Heart right ventricle (tissue), 16 donors: ENCODE measurements at regions not wholly inside any gene's neighbourhood (a gene's known extent, or its start where the extent isn't known, plus 50 kb on each side); places are given as distances from the start of the nearest gene placed in this dataset.

Experiments
- ATAC-seq, 8 donors: fragments of 200-7000 bp; cut with Tn5 transposase; one replicate each; pipeline ENCODE4 v1.9.1; 2020; ENCODE audit warnings: mild to moderate bottlenecking in 8 of 8, moderate library complexity in 8 of 8, moderate number of reproducible peaks in 1 of 8
- DNase-seq, 2 donors: peaks; one replicate each; pipeline ENCODE4 v3.0.0-alpha.2; 2020
- H3K27ac ChIP-seq, 10 donors: fragments of 200-600 bp; sonication (generic) in 2 of 10; one replicate each; pipeline versions ENCODE4 v1.5.0 to v1.8.0; 2020 to 2022; ENCODE audit warnings: mild to moderate bottlenecking in 3 of 10
- H3K27me3 ChIP-seq, 7 donors: fragments of 200-600 bp; one replicate each; pipeline ENCODE4 v1.8.0; 2021 to 2022; ENCODE audit warnings: mild to moderate bottlenecking in 2 of 7
- H3K36me3 ChIP-seq, 9 donors: fragments of 200-600 bp; sonication (generic) in 1 of 9; one replicate each; pipeline versions ENCODE4 v1.5.0 to v1.8.0; 2020 to 2022; ENCODE audit warnings: mild to moderate bottlenecking in 2 of 9
- H3K4me1 ChIP-seq, 9 donors: fragments of 200-600 bp; sonication (generic) in 1 of 9; one replicate each; pipeline versions ENCODE4 v1.5.0 to v1.8.0; 2020 to 2022; ENCODE audit warnings: mild to moderate bottlenecking in 4 of 9
- H3K4me3 ChIP-seq, 10 donors: fragments of 200-600 bp; sonication (generic) in 2 of 10; one replicate each; pipeline versions ENCODE4 v1.5.0 to v1.8.0; 2020 to 2022; ENCODE audit warnings: mild to moderate bottlenecking in 7 of 10, moderate library complexity in 2 of 10
- H3K9me3 ChIP-seq, 11 donors: fragments of 200-600 bp in 10 of 11; sonication (generic) in 2 of 11; one replicate each; pipeline versions ENCODE4 v1.5.0 to v1.8.0; 2013 to 2022; ENCODE audit warnings: mild to moderate bottlenecking in 2 of 11, control low read depth in 1 of 11, moderate library complexity in 1 of 11
- CTCF ChIP-seq, 9 donors: fragments of 200-600 bp; sonication (generic) in 2 of 9; IDR thresholded peaks; one replicate each; pipeline versions ENCODE4 v1.5.0 to v1.8.0; 2021 to 2022; ENCODE audit warnings: antibody characterized with exemption in 9 of 9, mild to moderate bottlenecking in 5 of 9, moderate library complexity in 1 of 9
- WGBS, 2 donors: extraction: QIAGEN DNeasy Blood & Tissue Kit; methylation state at CpG; one replicate each; pipeline ENCODE4 v1.1.7; 2013; ENCODE audit warnings: inconsistent platforms in 1 of 2; 5-methylcytosine and 5-hydroxymethylcytosine counted together
- intact Hi-C, 10 donors: fragments of 100-400 bp; cut with DNase I; formaldehyde crosslinking; loops; one replicate each; pipeline versions ENCODE4 v1.11.1 to v1.14.2; 2022
- donor health status: Arrhythmogenic right ventricular cardiomyopathy.
- donor health status: ischemic (EF 13 %, LVEDD 7.1; RV severe dilation, severe dysfunction).
- donor health status: healthy with polysubstance abuse.
- donor health status: DM: no; HTN: yes; CAD: no.
- donor health status: DM: no; HTN: no; CAD: no.
- donor health status: ischemic (EF 25% LVEDD 6.9; RV normal size, moderate dysfunction).
- donor health status: ischemic (EF 25% LVEDD 5.7; RV mildly dilated, moderate dysfunction).
- donor health status: healthy.
- donor health status: DM: yes; HTN: yes; CAD: no.
- donor health status: Ischemic cardiomyopathy.
- donor health status: ischemic (EF 35%, LVEDD 5.7; RV mildly dilated, moderate dysfunction).
- donor health status: nonischemic (EF 11% LVEDD 7.7; RV severe dilation, severe dysfunction).
- donor health status: DM: yes; HTN: yes; CAD: no.
- donor health status: PGD.
- donor health status: ischemic (EF 29% LVEDD 5.4; RV normal size, mild dysfunction).
- donor health status: nonischemic (EF 23%, LVEDD 6.1; RV moderate dilation, normal function).

- Histone ChIP-seq H3K4me3 (no peak overlapping the region), H3K36me3 (no peaks in the 10 kb centered on the region), H3K27me3 (peaks cover 0 to 18% (median 0%) of the 10 kb centered on the region in 7 donors), H3K9me3 (no peaks in the 10 kb centered on the region), H3K27ac (no peak overlapping the region), H3K4me1 (no peaks in the 10 kb centered on the region)
- intact Hi-C loops: no loop called here
- 83 to 96% methylated on average over 3 of the region's 3 CpGs for WGBS, 2 donors
- TF ChIP-seq CTCF (IDR thresholded peaks at IDR 0.05): no peak
- no peak for ATAC-seq
- DNase-seq: no peak
Observed at GRCh38 chr16:80107900-80108299, 432.9 kb upstream of the DYNLRB2 start.

GRCh38 chr16:80105751-80106150 is 435.0 kb upstream of the DYNLRB2 start:
- H3K9me3 ChIP-seq: peaks cover 0 to 11% (median 0%) of the 10 kb centered on the region in 11 donors
- no peak for DNase-seq
- H3K4me3 ChIP-seq: no peak overlapping the region
- no peaks in the 10 kb centered on the region for H3K36me3 ChIP-seq
- H3K27ac ChIP-seq: no peak overlapping the region
- ATAC-seq: no peak
- intact Hi-C loops: no loop called here
- H3K4me1 ChIP-seq: no peaks in the 10 kb centered on the region
- TF ChIP-seq CTCF (IDR thresholded peaks at IDR 0.05): no peak
- 91 to 95% methylated on average over 1 of the region's 1 CpG for WGBS, 2 donors
- H3K27me3 ChIP-seq: peaks cover 0 to 18% (median 0%) of the 10 kb centered on the region in 7 donors

- H3K9me3 ChIP-seq: peaks cover 0 to 11% (median 0%) of the 10 kb centered on the region in 11 donors
- DNase-seq (no peak), ATAC-seq (no peak)
- TF ChIP-seq CTCF (IDR thresholded peaks at IDR 0.05): no peak
- no peak overlapping the region for H3K4me3 ChIP-seq
- 84 to 86% methylated on average over 5 of the region's 5 CpGs for WGBS, 2 donors
- intact Hi-C loops: no loop called here
- peaks cover 0 to 18% (median 0%) of the 10 kb centered on the region in 7 donors for H3K27me3 ChIP-seq
- H3K4me1 ChIP-seq: no peaks in the 10 kb centered on the region
- no peak overlapping the region for H3K27ac ChIP-seq
- no peaks in the 10 kb centered on the region for H3K36me3 ChIP-seq
Observed at GRCh38 chr16:80105160-80105559, 435.6 kb upstream of the DYNLRB2 start.

GRCh38 chr16:80104401-80104800 is 436.4 kb upstream of the DYNLRB2 start:
- H3K9me3 ChIP-seq: peaks cover 0 to 11% (median 0%) of the 10 kb centered on the region in 11 donors
- H3K36me3 ChIP-seq: no peaks in the 10 kb centered on the region
- DNase-seq: no peak
- no peak for TF ChIP-seq CTCF (IDR thresholded peaks at IDR 0.05)
- H3K27ac ChIP-seq: no peak overlapping the region
- no peak overlapping the region for H3K4me3 ChIP-seq
- H3K27me3 ChIP-seq: peaks cover 0 to 18% (median 0%) of the 10 kb centered on the region in 7 donors
- intact Hi-C loops: no loop called here
- 79 to 87% methylated on average over 3 of the region's 3 CpGs for WGBS, 2 donors
- no peak for ATAC-seq
- H3K4me1 ChIP-seq: no peaks in the 10 kb centered on the region
